Calu3 (cell line): ENCODE measurements at regions not wholly inside any gene's neighbourhood (a gene's known extent, or its start where the extent isn't known, plus 50 kb on each side); places are given as distances from the start of the nearest gene placed in this dataset.
"Not testable (repeated sequence)": the region's sequence is repeated elsewhere in the genome, so short reads cannot be mapped to it uniquely, and the experiment has no call there.

Experiments used
- BruUV-seq: library from RNA; stranded (reverse); fragments of 400-500 nt; replicated peaks from 2 replicates; lab custom pipeline; 2021; lab: Mats Ljungman, UMichigan
- CTCF ChIA-PET: fragments of 300-600 bp; sonication (Branson Sonifier 250); formaldehyde crosslinking; loops from one replicate; lab custom pipeline; 2022; ENCODE audit warnings: antibody characterized with exemption; lab: Charles Lee
- DNase-seq: peaks from one replicate; pipeline ENCODE4 v3.0.0; 2022
- H3K27ac Mint-ChIP-seq: one replicate; pipeline ENCODE4 v1.8.0; 2022; ENCODE audit warnings: mixed read lengths; ENCODE audit not compliant: unreplicated experiment
- H3K27me3 Mint-ChIP-seq: one replicate; pipeline ENCODE4 v1.8.0; 2022; ENCODE audit warnings: mixed read lengths; ENCODE audit not compliant: unreplicated experiment
- H3K36me3 Mint-ChIP-seq: one replicate; pipeline ENCODE4 v1.8.0; 2022; ENCODE audit warnings: mild to moderate bottlenecking, moderate library complexity, mixed read lengths; ENCODE audit not compliant: insufficient read depth, unreplicated experiment
- H3K4me1 Mint-ChIP-seq: one replicate; pipeline ENCODE4 v1.8.0; 2022; ENCODE audit warnings: mild to moderate bottlenecking, low read depth, mixed read lengths; ENCODE audit not compliant: unreplicated experiment
- H3K4me3 Mint-ChIP-seq: one replicate; pipeline ENCODE4 v1.8.0; 2022; ENCODE audit warnings: mild to moderate bottlenecking, low read depth, moderate library complexity, mixed read lengths; ENCODE audit not compliant: unreplicated experiment
- H3K9me3 Mint-ChIP-seq: one replicate; pipeline ENCODE4 v1.8.0; 2022; ENCODE audit warnings: low read depth, mixed read lengths; ENCODE audit not compliant: unreplicated experiment
- CTCF ChIP-seq: fragments of 200-600 bp; IDR thresholded peaks from one replicate; pipeline ENCODE4 v1.8.0; 2022; ENCODE audit warnings: antibody characterized with exemption; ENCODE audit not compliant: unreplicated experiment
- intact Hi-C: fragments of 100-400 bp; cut with micrococcal nuclease; formaldehyde crosslinking; loops from one replicate; pipeline ENCODE4 v1.10.0; 2022; ENCODE audit not compliant: unreplicated experiment

- Mint-ChIP-seq H3K4me1 (peaks cover 11% of the 10 kb centered on the region), H3K27me3 (peaks cover 5% of the 10 kb centered on the region), H3K4me3 (no peak overlapping the region), H3K36me3 (no peaks in the 10 kb centered on the region), H3K27ac (no peak overlapping the region), H3K9me3 (peaks cover 3% of the 10 kb centered on the region)
- TF ChIP-seq CTCF: no peak
- BruUV-seq: no TSS peak
- DNase-seq: no peak
- CTCF ChIA-PET: interaction anchor here (1.4 kb wide), 1 partner anchor 16 kb away, joined by 5 read pairs; no protein-coding TSS in a partner anchor
- intact Hi-C loops: no loop called here
Observed at GRCh38 chr1:30001011-30001731, 722.2 kb downstream of the MATN1 start.

GRCh38 chr1:30000266-30000665 is 723.1 kb downstream of the MATN1 start:
- CTCF ChIA-PET: no interaction called here
- H3K9me3 Mint-ChIP-seq: peaks cover 6% of the 10 kb centered on the region

GRCh38 chr1:29999595-29999994 is 723.8 kb downstream of the MATN1 start:
- Mint-ChIP-seq H3K4me3 (no peak overlapping the region), H3K9me3 (peaks cover 6% of the 10 kb centered on the region), H3K36me3 (no peaks in the 10 kb centered on the region), H3K4me1 (no peaks in the 10 kb centered on the region), H3K27me3 (peaks cover 12% of the 10 kb centered on the region), H3K27ac (no peak overlapping the region)
- CTCF ChIA-PET: no interaction called here
- intact Hi-C loops: no loop called here
- DNase-seq: no peak
- no peak for TF ChIP-seq CTCF
- no TSS peak for BruUV-seq

More at GRCh38 chr1:30000266-30000665, 723.1 kb downstream of the MATN1 start:
- Mint-ChIP-seq H3K36me3 (no peaks in the 10 kb centered on the region), H3K4me3 (no peak overlapping the region), H3K27ac (no peak overlapping the region), H3K27me3 (peaks cover 12% of the 10 kb centered on the region), H3K4me1 (peaks cover 2% of the 10 kb centered on the region)
- no TSS peak for BruUV-seq
- DNase-seq: no peak
- TF ChIP-seq CTCF: no peak
- intact Hi-C loops: no loop called here

DNA sequence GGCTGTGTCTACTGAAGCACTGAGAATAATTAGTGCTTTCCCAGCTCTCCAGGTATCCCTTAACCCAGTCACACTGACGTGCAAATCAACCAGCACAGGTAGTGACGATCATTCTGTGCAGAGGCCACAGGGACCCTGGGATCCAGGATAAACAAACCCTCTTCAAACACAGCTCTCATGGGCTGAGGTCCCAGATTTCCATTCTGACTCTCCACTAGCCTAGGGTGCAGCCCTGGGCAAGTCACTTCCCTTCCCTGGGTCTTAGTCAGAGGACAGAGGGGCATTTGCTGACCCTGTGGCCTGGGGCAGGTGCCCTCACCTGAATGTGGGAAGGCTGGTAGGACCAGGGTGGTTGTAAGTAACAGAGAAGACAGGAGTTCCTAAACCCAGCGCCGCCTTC is 724.7 kb downstream of the MATN1 start:
- no peak overlapping the region for H3K4me3 Mint-ChIP-seq
- no peak for TF ChIP-seq CTCF
- H3K9me3 Mint-ChIP-seq: peaks cover 6% of the 10 kb centered on the region
- H3K27ac Mint-ChIP-seq: no peak overlapping the region
- peaks cover 12% of the 10 kb centered on the region for H3K27me3 Mint-ChIP-seq
- no TSS peak for BruUV-seq
- intact Hi-C loops: no loop called here
- CTCF ChIA-PET: no interaction called here
- H3K36me3 Mint-ChIP-seq: no peaks in the 10 kb centered on the region
- H3K4me1 Mint-ChIP-seq: no peaks in the 10 kb centered on the region
- DNase-seq: no peak

DNA sequence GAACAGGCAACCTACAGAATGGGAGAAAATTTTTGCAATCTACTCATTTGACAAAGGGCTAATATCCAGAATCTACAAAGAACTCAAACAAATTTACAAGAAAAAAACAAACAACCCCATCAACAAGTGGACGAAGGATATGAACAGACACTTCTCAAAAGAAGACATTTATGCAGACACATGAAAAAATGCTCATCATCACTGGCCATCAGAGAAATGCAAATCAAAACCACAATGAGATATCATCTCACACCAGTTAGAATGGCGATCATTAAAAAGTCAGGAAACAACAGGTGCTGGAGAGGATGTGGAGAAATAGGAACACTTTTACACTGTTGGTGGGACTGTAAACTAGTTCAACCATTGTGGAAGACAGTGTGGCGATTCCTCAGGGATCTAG is 725.6 kb downstream of the MATN1 start:
- CTCF ChIA-PET, H3K27ac Mint-ChIP-seq, H3K4me3 Mint-ChIP-seq, intact Hi-C loops, H3K4me1 Mint-ChIP-seq, BruUV-seq, DNase-seq, H3K36me3 Mint-ChIP-seq: not testable (repeated sequence)
- H3K9me3 Mint-ChIP-seq: peaks cover 11% of the 10 kb centered on the region
- H3K27me3 Mint-ChIP-seq: peaks cover 12% of the 10 kb centered on the region
